H9 (cell line): ENCODE measurements at regions not wholly inside any gene's neighbourhood (a gene's known extent, or its start where the extent isn't known, plus 50 kb on each side); places are given as distances from the start of the nearest gene placed in this dataset.

Experiments used
- DNase-seq: peaks from one replicate; pipeline ENCODE4 v3.0.0-alpha.2; 2017
- H2AFZ ChIP-seq: one replicate; pipeline ENCODE4 v1.6.1; 2013; ENCODE audit warnings: mild to moderate bottlenecking, low read length, control low read depth, moderate library complexity
- H2AK5ac ChIP-seq: 2 replicates; pipeline ENCODE4 v1.6.1; 2013; ENCODE audit warnings: low read length, control low read depth, mixed read lengths; ENCODE audit not compliant: insufficient read length
- H2BK120ac ChIP-seq: one replicate; pipeline ENCODE4 v1.6.1; 2013; ENCODE audit warnings: low read depth, mild to moderate bottlenecking, low read length, control low read depth, inconsistent platforms; ENCODE audit not compliant: poor library complexity, severe bottlenecking
- H2BK12ac ChIP-seq: 2 replicates; pipeline ENCODE4 v1.6.1; 2013; ENCODE audit warnings: low read length, control low read depth, mixed read lengths, low read depth; ENCODE audit not compliant: insufficient read length
- H2BK15ac ChIP-seq: 2 replicates; pipeline ENCODE4 v1.6.1; 2013; ENCODE audit warnings: low read depth, low read length, control low read depth
- H2BK20ac ChIP-seq: one replicate; pipeline ENCODE4 v1.6.1; 2013; ENCODE audit warnings: low read depth, mild to moderate bottlenecking, low read length, control low read depth, inconsistent platforms; ENCODE audit not compliant: poor library complexity, severe bottlenecking
- H2BK5ac ChIP-seq: 2 replicates; pipeline ENCODE4 v1.6.1; 2013; ENCODE audit warnings: low read length, control low read depth, mixed read lengths; ENCODE audit not compliant: insufficient read length
- H3K14ac ChIP-seq: 2 replicates; pipeline ENCODE4 v1.6.1; 2013; ENCODE audit warnings: low read length, control low read depth; ENCODE audit not compliant: insufficient read depth
- H3K18ac ChIP-seq: 2 replicates; pipeline ENCODE4 v1.6.1; 2013; ENCODE audit warnings: low read depth, mild to moderate bottlenecking, mixed read lengths, low read length, control low read depth; ENCODE audit not compliant: insufficient read length
- H3K23ac ChIP-seq: 2 replicates; pipeline ENCODE4 v1.6.1; 2013; ENCODE audit warnings: low read length, control low read depth, mixed read lengths, low read depth; ENCODE audit not compliant: insufficient read length
- H3K23me2 ChIP-seq: 2 replicates; pipeline ENCODE4 v1.6.1; 2013; ENCODE audit warnings: low read depth, mild to moderate bottlenecking, mixed read lengths, low read length, control low read depth; ENCODE audit not compliant: insufficient read length, poor library complexity, severe bottlenecking
- H3K27ac ChIP-seq: 2 replicates; pipeline ENCODE4 v1.5.1; 2013; ENCODE audit warnings: low read length, control low read depth, mixed read lengths, low read depth; ENCODE audit not compliant: insufficient read length
- H3K27me3 ChIP-seq: 2 replicates; pipeline ENCODE4 v1.6.1; 2013; ENCODE audit warnings: low read length, control low read depth, inconsistent platforms; ENCODE audit not compliant: insufficient read depth
- H3K4ac ChIP-seq: 2 replicates; pipeline ENCODE4 v1.6.1; 2013; ENCODE audit warnings: low read depth, mild to moderate bottlenecking, control low read depth, inconsistent platforms, low read length, moderate library complexity
- H3K4me1 ChIP-seq: 2 replicates; pipeline ENCODE4 v1.6.1; 2013; ENCODE audit warnings: low read length, control low read depth, inconsistent platforms; ENCODE audit not compliant: insufficient read depth
- H3K4me2 ChIP-seq: 2 replicates; pipeline ENCODE4 v1.6.1; 2013; ENCODE audit warnings: low read length, control low read depth, mixed read lengths; ENCODE audit not compliant: insufficient read length, insufficient read depth
- H3K56ac ChIP-seq: 2 replicates; pipeline ENCODE4 v1.6.1; 2013; ENCODE audit warnings: low read depth, mild to moderate bottlenecking, mixed read lengths, low read length, control low read depth; ENCODE audit not compliant: insufficient read length
- H3K79me1 ChIP-seq: 2 replicates; pipeline ENCODE4 v1.6.1; 2013; ENCODE audit warnings: low read depth, mild to moderate bottlenecking, moderate library complexity, low read length, control low read depth, inconsistent platforms; ENCODE audit not compliant: insufficient read depth, poor library complexity, severe bottlenecking
- H3K79me2 ChIP-seq: 2 replicates; pipeline ENCODE4 v1.6.1; 2013; ENCODE audit warnings: low read length, control low read depth, inconsistent platforms; ENCODE audit not compliant: insufficient read depth
- H3K9ac ChIP-seq: 2 replicates; pipeline ENCODE4 v1.6.1; 2013; ENCODE audit warnings: low read length, control low read depth, mixed read lengths; ENCODE audit not compliant: insufficient read length; ENCODE audit errors: extremely low read depth
- H3K9me3 ChIP-seq: one replicate; pipeline ENCODE4 v1.6.1; 2013; ENCODE audit warnings: low read depth, low read length, inconsistent platforms; ENCODE audit not compliant: control insufficient read depth
- H3T11ph ChIP-seq: one replicate; pipeline ENCODE4 v1.6.1; 2013; ENCODE audit warnings: mild to moderate bottlenecking, low read length, control low read depth, inconsistent platforms
- H4K20me1 ChIP-seq: one replicate; pipeline ENCODE4 v1.6.1; 2013; ENCODE audit not compliant: control insufficient read depth, insufficient read length, insufficient read depth
- H4K5ac ChIP-seq: 2 replicates; pipeline ENCODE4 v1.6.1; 2013; ENCODE audit warnings: low read depth, mild to moderate bottlenecking, mixed read lengths, low read length, control low read depth; ENCODE audit not compliant: insufficient read length
- H4K8ac ChIP-seq: replicated peaks from 2 replicates; pipeline ENCODE4 v1.6.1; 2013; ENCODE audit warnings: low read length, control low read depth, mixed read lengths, low read depth; ENCODE audit not compliant: insufficient read length
- H4K91ac ChIP-seq: 2 replicates; pipeline ENCODE4 v1.6.1; 2013; ENCODE audit warnings: low read depth, mild to moderate bottlenecking, moderate library complexity, mixed read lengths, low read length, control low read depth; ENCODE audit not compliant: insufficient read length
- H3K27ac Mint-ChIP-seq, 3 experiments: 2 replicates in 2 of 3; 3 replicates in 1 of 3; pipeline ENCODE4 v1.8.0; 2020 to 2021; ENCODE audit warnings: mixed read lengths in 3 of 3, mild to moderate bottlenecking in 1 of 3, moderate library complexity in 1 of 3
- H3K27me3 Mint-ChIP-seq: 2 replicates; pipeline ENCODE4 v1.8.0; 2021; ENCODE audit warnings: low read depth, mild to moderate bottlenecking, moderate library complexity, mixed read lengths
- H3K36me3 Mint-ChIP-seq, 3 experiments: 2 replicates in 2 of 3; 3 replicates in 1 of 3; pipeline ENCODE4 v1.8.0; 2020 to 2021; ENCODE audit warnings: low read depth in 3 of 3, mixed read lengths in 3 of 3; ENCODE audit not compliant: insufficient read depth in 1 of 3
- H3K4me1 Mint-ChIP-seq, 2 experiments: 2 replicates each; pipeline ENCODE4 v1.8.0; 2020; ENCODE audit warnings: mixed read lengths in 2 of 2
- H3K4me3 Mint-ChIP-seq, 2 experiments: 2 replicates in 1 of 2; 3 replicates in 1 of 2; pipeline ENCODE4 v1.8.0; 2020 to 2021; ENCODE audit warnings: mild to moderate bottlenecking in 2 of 2, mixed read lengths in 2 of 2, moderate library complexity in 1 of 2
- H3K9me3 Mint-ChIP-seq, 2 experiments: 2 replicates in 1 of 2; 3 replicates in 1 of 2; pipeline ENCODE4 v1.8.0; 2020; ENCODE audit warnings: mild to moderate bottlenecking in 2 of 2, mixed read lengths in 2 of 2, moderate library complexity in 1 of 2
- CTCF ChIP-seq: fragments of 200-600 bp; sonication (generic); conservative IDR thresholded peaks from 3 replicates; pipeline ENCODE4 v1.8.0; 2021; ENCODE audit warnings: antibody characterized with exemption, mild to moderate bottlenecking
- WGBS: extraction: QIAGEN DNeasy Blood & Tissue Kit; methylation state at CpG from one replicate; pipeline ENCODE4 v1.1.7; 2013; ENCODE audit warnings: missing lambda C conversion rate, low lambda C conversion rate, mixed read lengths; ENCODE audit not compliant: insufficient read length; ENCODE audit errors: extremely low coverage; 5-methylcytosine and 5-hydroxymethylcytosine counted together

- no peaks in the 10 kb centered on the region for H3K27me3 ChIP-seq
- H2BK120ac ChIP-seq: no peak overlapping the region
- H2BK15ac ChIP-seq: no peak overlapping the region
- H3K23ac ChIP-seq: no peak overlapping the region
- H3K4ac ChIP-seq: no peak overlapping the region
- Mint-ChIP-seq H3K4me3 (no peak overlapping the region), H3K36me3 (peaks cover 1 to 6% (median 3%) of the 10 kb centered on the region in 3 experiments; a peak in 4 of 7 replicates), H3K9me3 (peaks cover under 1 to 3% of the 10 kb centered on the region in 2 experiments), H3K27me3 (peaks cover 2% of the 10 kb centered on the region; the same call in 1 of the 2 replicates), H3K27ac (peak overlapping the region in 1 of 3 experiments; percentile 17; a peak in 1 of 7 replicates), H3K4me1 (peaks cover 14 to 21% of the 10 kb centered on the region in 2 experiments)
- H3T11ph ChIP-seq: no peak overlapping the region
- H4K20me1 ChIP-seq: no peaks in the 10 kb centered on the region
- H3K9me3 ChIP-seq: no peaks in the 10 kb centered on the region
- no peaks in the 10 kb centered on the region for H3K23me2 ChIP-seq
- H3K79me1 ChIP-seq: no peaks in the 10 kb centered on the region
- WGBS: no CpG with 5 or more reads among the region's 5 CpGs
- H4K5ac ChIP-seq: peak overlapping the region; percentile 50
- no peaks in the 10 kb centered on the region for H3K79me2 ChIP-seq
- no peak for TF ChIP-seq CTCF
- no peak overlapping the region for H3K4me2 ChIP-seq
- DNase-seq: no peak
- no peak overlapping the region for H3K14ac ChIP-seq
- H3K4me1 ChIP-seq: peaks cover 2% of the 10 kb centered on the region; the same call in 1 of the 2 replicates
- no peak overlapping the region for H4K91ac ChIP-seq
- H2BK20ac ChIP-seq: no peak overlapping the region
- no peak overlapping the region for H2BK5ac ChIP-seq
- no peak overlapping the region for H3K18ac ChIP-seq
- no peak overlapping the region for H2AFZ ChIP-seq
- no peak overlapping the region for H4K8ac ChIP-seq
- H2BK12ac ChIP-seq: no peak overlapping the region
- H2AK5ac ChIP-seq: no peak overlapping the region
- H3K56ac ChIP-seq: no peak overlapping the region
- H3K9ac ChIP-seq: no peak overlapping the region
- H3K27ac ChIP-seq: no peak overlapping the region
Observed at GRCh38 chr4:159498446-159499115, 395.7 kb downstream of the RAPGEF2 start.
